Heart right ventricle (tissue), 16 donors: ENCODE measurements at regions not wholly inside any gene's neighbourhood (a gene's known extent, or its start where the extent isn't known, plus 50 kb on each side); places are given as distances from the start of the nearest gene placed in this dataset.

ENCODE experiments used
- ATAC-seq, 8 donors: fragments of 200-7000 bp; cut with Tn5 transposase; one replicate each; pipeline ENCODE4 v1.9.1; 2020; ENCODE audit warnings: mild to moderate bottlenecking in 8 of 8, moderate library complexity in 8 of 8, moderate number of reproducible peaks in 1 of 8
- DNase-seq, 2 donors: peaks; one replicate each; pipeline ENCODE4 v3.0.0-alpha.2; 2020
- H3K27ac ChIP-seq, 10 donors: fragments of 200-600 bp; sonication (generic) in 2 of 10; one replicate each; pipeline versions ENCODE4 v1.5.0 to v1.8.0; 2020 to 2022; ENCODE audit warnings: mild to moderate bottlenecking in 3 of 10
- H3K27me3 ChIP-seq, 7 donors: fragments of 200-600 bp; one replicate each; pipeline ENCODE4 v1.8.0; 2021 to 2022; ENCODE audit warnings: mild to moderate bottlenecking in 2 of 7
- H3K36me3 ChIP-seq, 9 donors: fragments of 200-600 bp; sonication (generic) in 1 of 9; one replicate each; pipeline versions ENCODE4 v1.5.0 to v1.8.0; 2020 to 2022; ENCODE audit warnings: mild to moderate bottlenecking in 2 of 9
- H3K4me1 ChIP-seq, 9 donors: fragments of 200-600 bp; sonication (generic) in 1 of 9; one replicate each; pipeline versions ENCODE4 v1.5.0 to v1.8.0; 2020 to 2022; ENCODE audit warnings: mild to moderate bottlenecking in 4 of 9
- H3K4me3 ChIP-seq, 10 donors: fragments of 200-600 bp; sonication (generic) in 2 of 10; one replicate each; pipeline versions ENCODE4 v1.5.0 to v1.8.0; 2020 to 2022; ENCODE audit warnings: mild to moderate bottlenecking in 7 of 10, moderate library complexity in 2 of 10
- H3K9me3 ChIP-seq, 11 donors: fragments of 200-600 bp in 10 of 11; sonication (generic) in 2 of 11; one replicate each; pipeline versions ENCODE4 v1.5.0 to v1.8.0; 2013 to 2022; ENCODE audit warnings: mild to moderate bottlenecking in 2 of 11, control low read depth in 1 of 11, moderate library complexity in 1 of 11
- WGBS, 2 donors: extraction: QIAGEN DNeasy Blood & Tissue Kit; methylation state at CpG; one replicate each; pipeline ENCODE4 v1.1.7; 2013; ENCODE audit warnings: inconsistent platforms in 1 of 2; 5-methylcytosine and 5-hydroxymethylcytosine counted together
- intact Hi-C, 10 donors: fragments of 100-400 bp; cut with DNase I; formaldehyde crosslinking; loops; one replicate each; pipeline versions ENCODE4 v1.11.1 to v1.14.2; 2022
- TF ChIP-seq, protein P1 (sequence below), 9 donors: fragments of 200-600 bp; sonication (generic) in 2 of 9; IDR thresholded peaks; one replicate each; pipeline versions ENCODE4 v1.5.0 to v1.8.0; 2021 to 2022; ENCODE audit warnings: antibody characterized with exemption in 9 of 9, mild to moderate bottlenecking in 5 of 9, moderate library complexity in 1 of 9
- donor health status: Arrhythmogenic right ventricular cardiomyopathy.
- donor health status: ischemic (EF 13 %, LVEDD 7.1; RV severe dilation, severe dysfunction).
- donor health status: healthy with polysubstance abuse.
- donor health status: DM: no; HTN: yes; CAD: no.
- donor health status: DM: no; HTN: no; CAD: no.
- donor health status: ischemic (EF 25% LVEDD 6.9; RV normal size, moderate dysfunction).
- donor health status: ischemic (EF 25% LVEDD 5.7; RV mildly dilated, moderate dysfunction).
- donor health status: healthy.
- donor health status: DM: yes; HTN: yes; CAD: no.
- donor health status: Ischemic cardiomyopathy.
- donor health status: ischemic (EF 35%, LVEDD 5.7; RV mildly dilated, moderate dysfunction).
- donor health status: nonischemic (EF 11% LVEDD 7.7; RV severe dilation, severe dysfunction).
- donor health status: DM: yes; HTN: yes; CAD: no.
- donor health status: PGD.
- donor health status: ischemic (EF 29% LVEDD 5.4; RV normal size, mild dysfunction).
- donor health status: nonischemic (EF 23%, LVEDD 6.1; RV moderate dilation, normal function).

DNA sequence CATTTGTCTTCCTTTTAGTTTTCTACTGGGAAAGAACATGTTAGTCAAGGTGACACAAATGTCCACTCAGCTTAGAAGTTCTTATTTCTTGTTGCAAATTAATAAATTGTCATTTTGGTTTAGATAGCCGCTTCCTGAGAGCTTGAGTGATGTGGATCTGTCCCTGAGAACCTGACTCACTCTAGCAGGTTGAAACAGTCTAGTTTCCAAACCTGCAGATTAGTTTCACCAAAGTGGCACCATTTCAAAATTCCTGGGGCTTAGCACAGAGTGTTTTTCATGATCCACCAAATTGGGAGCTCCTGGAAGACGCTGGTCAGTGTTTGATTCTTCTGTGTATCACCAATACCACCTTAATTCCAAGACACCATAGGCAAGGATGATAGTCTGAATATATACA, 119.4 kb upstream of the TSC22D1 start:
- intact Hi-C loops, result no loop called here
- 85 to 91% methylated on average over 2 of the region's 2 CpGs for WGBS, 2 donors
- Histone ChIP-seq H3K27me3 (no peaks in the 10 kb centered on the region), H3K27ac (no peak overlapping the region), H3K9me3 (no peaks in the 10 kb centered on the region), H3K4me3 (no peak overlapping the region), H3K4me1 (peaks cover 0 to 29% (median 0%) of the 10 kb centered on the region in 9 donors), H3K36me3 (no peaks in the 10 kb centered on the region)
- no peak for ATAC-seq
- DNase-seq, result no peak
- TF ChIP-seq, protein P1, sequence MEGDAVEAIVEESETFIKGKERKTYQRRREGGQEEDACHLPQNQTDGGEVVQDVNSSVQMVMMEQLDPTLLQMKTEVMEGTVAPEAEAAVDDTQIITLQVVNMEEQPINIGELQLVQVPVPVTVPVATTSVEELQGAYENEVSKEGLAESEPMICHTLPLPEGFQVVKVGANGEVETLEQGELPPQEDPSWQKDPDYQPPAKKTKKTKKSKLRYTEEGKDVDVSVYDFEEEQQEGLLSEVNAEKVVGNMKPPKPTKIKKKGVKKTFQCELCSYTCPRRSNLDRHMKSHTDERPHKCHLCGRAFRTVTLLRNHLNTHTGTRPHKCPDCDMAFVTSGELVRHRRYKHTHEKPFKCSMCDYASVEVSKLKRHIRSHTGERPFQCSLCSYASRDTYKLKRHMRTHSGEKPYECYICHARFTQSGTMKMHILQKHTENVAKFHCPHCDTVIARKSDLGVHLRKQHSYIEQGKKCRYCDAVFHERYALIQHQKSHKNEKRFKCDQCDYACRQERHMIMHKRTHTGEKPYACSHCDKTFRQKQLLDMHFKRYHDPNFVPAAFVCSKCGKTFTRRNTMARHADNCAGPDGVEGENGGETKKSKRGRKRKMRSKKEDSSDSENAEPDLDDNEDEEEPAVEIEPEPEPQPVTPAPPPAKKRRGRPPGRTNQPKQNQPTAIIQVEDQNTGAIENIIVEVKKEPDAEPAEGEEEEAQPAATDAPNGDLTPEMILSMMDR (IDR thresholded peaks at IDR 0.05), result no peak

DNA sequence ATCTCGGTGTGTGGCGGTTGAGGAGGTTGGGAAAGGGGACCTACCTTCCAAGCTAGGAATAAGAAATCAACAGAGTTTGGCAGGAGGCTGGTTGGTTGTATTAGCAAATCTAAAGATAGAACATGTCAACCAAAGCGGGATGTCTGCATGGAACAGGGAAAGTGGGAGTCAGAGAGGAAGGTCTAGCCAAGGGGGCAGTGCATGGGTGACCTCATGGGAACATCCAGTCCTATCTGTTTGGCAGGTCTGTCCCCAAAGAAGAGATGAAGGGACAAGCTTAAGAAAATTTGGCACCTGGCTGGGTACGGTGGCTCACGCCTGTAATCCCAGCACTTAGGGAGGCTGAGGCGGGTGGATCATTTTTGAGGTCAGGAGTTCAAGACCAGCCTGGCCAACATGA, 118.7 kb upstream of the TSC22D1 start:
- TF ChIP-seq, protein P1 (IDR thresholded peaks at IDR 0.05), result no peak
- H3K27me3 ChIP-seq, result no peaks in the 10 kb centered on the region
- ATAC-seq (peak in 5 of 8 donors; percentile 28 to 94 (median 73)), DNase-seq (no peak)
- H3K4me1 ChIP-seq, result peaks cover 0 to 29% (median 0%) of the 10 kb centered on the region in 9 donors
- H3K9me3 ChIP-seq, result no peaks in the 10 kb centered on the region
- no peak overlapping the region for H3K27ac ChIP-seq
- intact Hi-C loops, result loop anchor here in 1 of 10 donors (5.0 kb wide), 1 partner anchor 118 kb away; the partner anchor contains the start of gene TSC22D1
- WGBS, 2 donors, result 51 to 61% methylated on average over 6 of the region's 6 CpGs
- no peak overlapping the region for H3K4me3 ChIP-seq
- no peaks in the 10 kb centered on the region for H3K36me3 ChIP-seq

DNA sequence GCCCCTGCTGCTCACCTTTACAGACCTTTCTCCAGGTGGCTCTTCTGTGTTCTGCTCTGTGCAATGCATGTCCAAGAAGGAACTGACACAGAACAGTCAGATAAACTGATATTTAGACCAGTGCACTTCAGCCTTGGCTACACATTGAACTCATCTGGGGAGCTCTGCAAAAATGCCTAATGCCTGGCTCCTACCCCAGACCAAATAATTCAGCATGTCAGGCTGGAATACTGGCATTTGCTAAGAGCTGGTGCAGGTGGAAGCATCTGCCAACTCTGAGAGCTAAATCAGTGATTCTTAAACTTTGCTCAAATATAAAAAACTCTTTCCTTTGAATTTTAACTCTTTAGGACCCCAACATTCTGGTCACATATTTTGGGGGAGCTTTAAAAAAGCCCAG, 118.2 kb upstream of the TSC22D1 start:
- Histone ChIP-seq H3K27me3 (no peaks in the 10 kb centered on the region), H3K27ac (peak overlapping the region in 2 of 10 donors; percentile 61 to 69), H3K4me1 (peaks cover 0 to 33% (median 0%) of the 10 kb centered on the region in 9 donors), H3K36me3 (no peaks in the 10 kb centered on the region), H3K9me3 (no peaks in the 10 kb centered on the region), H3K4me3 (no peak overlapping the region)
- DNase-seq, result no peak
- TF ChIP-seq, protein P1 (IDR thresholded peaks at IDR 0.05), result no peak
- intact Hi-C loops, result loop anchor here in 1 of 10 donors (5.0 kb wide), 1 partner anchor 117 kb away; the partner anchor contains the start of gene TSC22D1
- no peak for ATAC-seq

DNA sequence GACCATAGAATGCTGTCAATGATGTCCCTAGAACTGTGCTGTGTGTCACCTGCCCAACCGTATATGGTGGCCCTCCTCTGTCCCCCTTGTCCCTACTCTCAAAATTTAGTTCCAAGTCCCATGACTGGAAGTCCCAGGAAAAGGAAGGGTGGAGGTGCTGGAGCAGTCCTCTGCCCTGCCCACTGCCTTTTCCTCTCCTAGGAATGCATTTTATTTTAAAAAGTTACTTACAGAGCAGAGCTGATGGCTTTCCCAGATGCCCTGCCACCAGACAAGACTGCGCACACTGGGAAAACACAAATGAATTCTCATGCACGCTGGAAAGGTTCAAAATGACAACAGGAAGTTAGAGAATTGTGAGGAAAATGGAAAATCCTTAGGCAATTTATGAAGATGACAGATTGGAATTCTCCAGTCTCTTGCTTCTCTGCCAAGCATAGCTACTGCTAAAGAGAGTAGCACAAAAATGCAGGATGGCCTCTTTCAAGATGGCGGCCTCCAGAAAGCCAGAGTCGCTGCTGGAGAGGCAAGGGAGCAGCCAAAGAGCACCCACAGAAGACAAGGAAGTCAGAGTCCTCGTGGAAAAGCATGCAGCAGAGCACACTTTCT, 117.1 kb upstream of the TSC22D1 start:
- Histone ChIP-seq H3K27me3 (no peaks in the 10 kb centered on the region), H3K9me3 (no peaks in the 10 kb centered on the region), H3K27ac (peak overlapping the region in 8 of 10 donors; percentile 39 to 82 (median 69)), H3K36me3 (no peaks in the 10 kb centered on the region), H3K4me1 (peaks cover 0 to 43% (median 5%) of the 10 kb centered on the region in 9 donors), H3K4me3 (no peak overlapping the region)
- intact Hi-C loops, result loop anchor here in 1 of 10 donors (5.0 kb wide), 1 partner anchor 116 kb away; the partner anchor contains the start of gene TSC22D1
- TF ChIP-seq, protein P1 (IDR thresholded peaks at IDR 0.05), result no peak
- peak in 1 of 2 donors; percentile 29 for DNase-seq
- peak; percentile 29 to 80 (median 58) for ATAC-seq
- 60 to 66% methylated on average over 6 of the region's 6 CpGs for WGBS, 2 donors
